Left ventricle myocardium inferior (tissue), 1 donor: ENCODE measurements at regions not wholly inside any gene's neighbourhood (a gene's known extent, or its start where the extent isn't known, plus 50 kb on each side); places are given as distances from the start of the nearest gene placed in this dataset.

Source experiments
- DNase-seq: peaks from one replicate; pipeline ENCODE4 v3.0.0-alpha.2; 2020
- H3K27ac ChIP-seq: fragments of 200-600 bp; replicated peaks from 2 replicates; pipeline ENCODE4 v1.8.0; 2021
- H3K27me3 ChIP-seq: fragments of 200-600 bp; 2 replicates; pipeline ENCODE4 v1.8.0; 2021; ENCODE audit warnings: low read depth
- H3K36me3 ChIP-seq: fragments of 200-600 bp; 2 replicates; pipeline ENCODE4 v1.8.0; 2021
- H3K4me1 ChIP-seq: fragments of 200-600 bp; 2 replicates; pipeline ENCODE4 v1.8.0; 2021
- H3K4me3 ChIP-seq: fragments of 200-600 bp; 2 replicates; pipeline ENCODE4 v1.8.0; 2021; ENCODE audit warnings: mild to moderate bottlenecking, moderate library complexity
- H3K9me3 ChIP-seq: fragments of 200-600 bp; replicated peaks from 2 replicates; pipeline ENCODE4 v1.8.0; 2021
- intact Hi-C: fragments of 100-400 bp; cut with micrococcal nuclease; formaldehyde crosslinking; loops from one replicate; pipeline ENCODE4 v1.11.0; 2022
- TF ChIP-seq, protein P1 (sequence below): fragments of 200-600 bp; IDR thresholded peaks from 2 replicates; pipeline ENCODE4 v1.8.0; 2021; ENCODE audit warnings: antibody characterized with exemption, mild to moderate bottlenecking, borderline replicate concordance
- donor health status: DM: no; HTN: yes; CAD: no; lungs with severe emphysema.

DNA sequence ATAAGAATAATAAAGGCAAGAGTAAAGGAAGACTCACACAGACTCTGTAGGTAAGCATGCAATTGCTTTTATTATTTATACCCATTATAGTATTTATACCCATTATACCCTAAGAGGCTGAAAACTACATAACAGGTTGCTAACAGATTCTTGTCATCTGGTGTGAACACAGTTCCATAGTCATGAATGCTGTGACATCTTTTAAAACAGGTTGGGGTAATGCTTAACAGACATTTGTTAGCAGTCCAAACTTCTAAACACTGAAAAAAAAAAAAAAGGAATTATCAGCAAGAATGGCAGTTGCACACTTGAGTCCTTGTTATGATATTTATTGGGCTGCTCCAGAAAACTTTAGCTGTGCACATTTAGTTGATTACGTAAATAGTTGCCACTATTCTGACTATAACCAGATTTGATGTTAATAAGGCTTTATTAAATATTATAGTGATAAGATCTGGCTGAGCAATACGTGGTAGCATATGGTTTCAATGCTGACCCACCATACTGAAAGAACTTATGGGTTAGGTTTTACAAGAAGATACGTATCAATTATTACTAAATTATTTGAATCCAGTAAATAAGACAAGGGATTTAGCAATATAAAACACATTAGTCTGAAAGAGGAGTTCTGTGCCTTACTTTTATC is 888.8 kb downstream of the LRRTM4 start:
- TF ChIP-seq, protein P1, sequence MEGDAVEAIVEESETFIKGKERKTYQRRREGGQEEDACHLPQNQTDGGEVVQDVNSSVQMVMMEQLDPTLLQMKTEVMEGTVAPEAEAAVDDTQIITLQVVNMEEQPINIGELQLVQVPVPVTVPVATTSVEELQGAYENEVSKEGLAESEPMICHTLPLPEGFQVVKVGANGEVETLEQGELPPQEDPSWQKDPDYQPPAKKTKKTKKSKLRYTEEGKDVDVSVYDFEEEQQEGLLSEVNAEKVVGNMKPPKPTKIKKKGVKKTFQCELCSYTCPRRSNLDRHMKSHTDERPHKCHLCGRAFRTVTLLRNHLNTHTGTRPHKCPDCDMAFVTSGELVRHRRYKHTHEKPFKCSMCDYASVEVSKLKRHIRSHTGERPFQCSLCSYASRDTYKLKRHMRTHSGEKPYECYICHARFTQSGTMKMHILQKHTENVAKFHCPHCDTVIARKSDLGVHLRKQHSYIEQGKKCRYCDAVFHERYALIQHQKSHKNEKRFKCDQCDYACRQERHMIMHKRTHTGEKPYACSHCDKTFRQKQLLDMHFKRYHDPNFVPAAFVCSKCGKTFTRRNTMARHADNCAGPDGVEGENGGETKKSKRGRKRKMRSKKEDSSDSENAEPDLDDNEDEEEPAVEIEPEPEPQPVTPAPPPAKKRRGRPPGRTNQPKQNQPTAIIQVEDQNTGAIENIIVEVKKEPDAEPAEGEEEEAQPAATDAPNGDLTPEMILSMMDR: no peak
- H3K27me3 ChIP-seq: no peaks in the 10 kb centered on the region
- no peaks in the 10 kb centered on the region for H3K36me3 ChIP-seq
- intact Hi-C loops: no loop called here
- H3K4me1 ChIP-seq: no peaks in the 10 kb centered on the region
- DNase-seq: no peak
- peaks cover 5% of the 10 kb centered on the region for H3K9me3 ChIP-seq
- H3K4me3 ChIP-seq: no peak overlapping the region
- no peak overlapping the region for H3K27ac ChIP-seq

DNA sequence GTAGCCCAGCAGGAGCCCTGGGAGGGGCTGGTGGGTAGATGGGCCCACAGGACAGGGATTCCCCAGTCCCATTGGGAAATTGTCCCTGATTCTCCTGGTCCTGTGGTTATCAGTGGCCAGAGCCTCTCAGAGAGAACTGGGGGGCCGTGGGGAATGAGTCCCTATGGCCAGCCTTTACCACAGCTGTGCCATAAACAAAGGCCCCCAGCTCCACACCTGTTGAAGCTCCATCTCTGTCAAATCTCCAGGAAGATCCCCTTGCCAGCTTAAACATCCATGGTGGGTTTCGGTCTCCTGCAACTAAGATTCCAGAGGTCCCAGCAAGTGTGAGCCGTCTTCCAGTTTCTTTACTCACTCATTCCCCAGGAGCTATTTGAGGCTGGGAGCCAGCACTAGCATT is 897.1 kb downstream of the LRRTM4 start:
- TF ChIP-seq, protein P1: no peak
- intact Hi-C loops: no loop called here
- DNase-seq: no peak
- H3K36me3 ChIP-seq: no peaks in the 10 kb centered on the region
- no peaks in the 10 kb centered on the region for H3K27me3 ChIP-seq
- H3K9me3 ChIP-seq: no peaks in the 10 kb centered on the region
- H3K4me3 ChIP-seq: no peak overlapping the region
- H3K4me1 ChIP-seq: no peaks in the 10 kb centered on the region
- no peak overlapping the region for H3K27ac ChIP-seq

DNA sequence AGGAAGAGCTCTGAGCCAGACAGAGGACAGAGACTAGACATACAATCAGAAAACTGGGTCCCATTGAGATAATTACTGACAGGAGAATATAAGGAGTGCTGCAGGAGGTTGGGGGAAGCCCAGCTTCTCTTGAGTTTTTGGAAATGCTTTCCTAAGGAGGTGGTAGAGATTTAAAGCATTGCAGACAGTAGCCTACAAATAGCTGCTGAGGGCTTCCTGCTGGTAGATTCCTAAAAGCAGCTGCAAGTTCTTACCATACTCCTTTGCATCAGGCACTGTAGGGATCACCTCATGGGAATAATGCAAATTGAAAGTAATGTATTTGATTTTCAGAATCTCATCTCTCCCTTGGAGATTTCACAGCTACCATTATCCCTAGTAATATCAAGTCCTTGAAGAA is 902.6 kb upstream of the GCFC2 start:
- Histone ChIP-seq H3K27me3 (no peaks in the 10 kb centered on the region), H3K4me1 (no peaks in the 10 kb centered on the region), H3K9me3 (no peaks in the 10 kb centered on the region), H3K27ac (no peak overlapping the region), H3K36me3 (no peaks in the 10 kb centered on the region), H3K4me3 (no peak overlapping the region)
- no peak for DNase-seq
- TF ChIP-seq, protein P1: no peak
- intact Hi-C loops: no loop called here

DNA sequence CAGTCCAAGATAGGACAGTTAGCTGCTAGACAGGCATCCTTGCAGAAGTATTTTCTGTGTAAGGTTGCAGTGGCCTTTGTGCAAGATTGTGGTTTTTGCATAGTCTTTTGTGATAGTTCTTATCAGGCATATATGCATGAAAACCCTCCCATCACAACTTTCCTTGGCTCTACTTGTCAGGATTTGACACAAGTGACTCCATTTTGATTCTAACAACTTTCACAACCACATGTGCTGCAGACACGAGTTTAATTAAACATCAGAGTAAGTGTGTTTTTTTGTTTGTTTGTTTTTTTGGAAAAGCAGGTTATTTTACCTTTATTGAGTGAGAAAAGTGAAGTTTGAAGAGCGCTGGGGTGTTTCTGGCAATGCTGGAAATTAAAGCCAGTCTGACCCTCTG is 902.0 kb upstream of the GCFC2 start:
- TF ChIP-seq, protein P1: no peak
- Histone ChIP-seq H3K4me1 (no peaks in the 10 kb centered on the region), H3K27ac (no peak overlapping the region), H3K9me3 (no peaks in the 10 kb centered on the region), H3K4me3 (no peak overlapping the region), H3K36me3 (no peaks in the 10 kb centered on the region), H3K27me3 (no peaks in the 10 kb centered on the region)
- intact Hi-C loops: no loop called here
- DNase-seq: no peak

DNA sequence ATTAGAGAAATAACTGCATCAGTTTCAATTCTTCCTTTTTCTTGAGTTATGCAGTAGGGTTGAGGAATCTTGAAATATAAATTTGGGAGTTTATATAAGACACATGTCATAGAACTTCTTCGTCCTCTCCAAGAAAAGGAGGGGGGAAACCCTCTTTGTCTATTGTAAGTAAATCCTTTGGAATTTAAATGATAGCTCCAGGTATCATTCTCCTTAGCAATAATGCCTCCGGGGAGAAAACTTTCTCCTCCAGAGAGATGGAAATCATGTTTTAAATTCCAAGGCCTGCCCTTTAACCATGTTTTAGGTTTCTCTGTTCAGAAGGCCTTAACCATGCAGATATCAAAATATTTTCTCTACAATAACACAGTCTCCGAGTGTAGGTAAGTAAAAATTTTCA is 899.7 kb upstream of the GCFC2 start:
- no peak overlapping the region for H3K4me3 ChIP-seq
- H3K27ac ChIP-seq: no peak overlapping the region

More for the DNA sequence above, 899.7 kb upstream of the GCFC2 start:
- intact Hi-C loops: no loop called here
- Histone ChIP-seq H3K36me3 (no peaks in the 10 kb centered on the region), H3K4me1 (no peaks in the 10 kb centered on the region), H3K9me3 (no peaks in the 10 kb centered on the region), H3K27me3 (no peaks in the 10 kb centered on the region)
- TF ChIP-seq, protein P1: no peak
- DNase-seq: no peak
